Ovary (tissue), 7 donors: ENCODE measurements at regions not wholly inside any gene's neighbourhood (a gene's known extent, or its start where the extent isn't known, plus 50 kb on each side); places are given as distances from the start of the nearest gene placed in this dataset.

Experiments
- DNase-seq, 5 donors: peaks; one replicate each; pipeline ENCODE4 v3.0.0-alpha.2; 2019 to 2020
- H3K27ac ChIP-seq, 2 donors: fragments of 200-600 bp; one replicate each; pipeline versions ENCODE4 v1.5.1 to v1.8.0; 2019 to 2022
- H3K27me3 ChIP-seq: fragments of 200-600 bp; one replicate; pipeline ENCODE4 v1.8.0; 2022
- H3K36me3 ChIP-seq: fragments of 200-600 bp; sonication (generic); one replicate; pipeline ENCODE4 v1.5.1; 2019
- H3K4me1 ChIP-seq: one replicate; pipeline ENCODE4 v1.8.1; 2013; ENCODE audit warnings: mild to moderate bottlenecking, moderate library complexity; ENCODE audit not compliant: insufficient read depth
- H3K4me3 ChIP-seq: fragments of 200-600 bp; sonication (generic); one replicate; pipeline ENCODE4 v1.5.1; 2017
- H3K9me3 ChIP-seq, 2 donors: fragments of 200-600 bp in 1 of 2; sonication (generic) in 1 of 2; one replicate each; pipeline versions ENCODE4 v1.5.1 to v1.8.1; 2013 to 2019; ENCODE audit warnings: mild to moderate bottlenecking in 1 of 2, moderate library complexity in 1 of 2
- EP300 ChIP-seq: sonication (generic); formaldehyde crosslinking; IDR thresholded peaks from one replicate; pipeline ENCODE4 v1.6.1; 2017; ENCODE audit warnings: antibody characterized with exemption
- POLR2A ChIP-seq: fragments of 450-650 bp; IDR thresholded peaks from one replicate; pipeline ENCODE4 v1.6.1; 2017; ENCODE audit warnings: antibody characterized with exemption, mild to moderate bottlenecking, moderate library complexity
- WGBS, 3 donors: extraction: QIAGEN DNeasy Blood & Tissue Kit in 1 of 3; methylation state at CpG; one replicate each; pipeline versions ENCODE4 v1.1.5 to v1.1.7; 2013 to 2017; 5-methylcytosine and 5-hydroxymethylcytosine counted together
- intact Hi-C, 4 donors: fragments of 100-400 bp; cut with DNase I; formaldehyde crosslinking; loops; one replicate each; pipeline versions ENCODE4 v1.11.0 to v1.15.1; 2022 to 2023
- TF ChIP-seq, protein P1 (sequence below), 3 donors: fragments of 450-650 bp in 2 of 3; fragments of 200-600 bp in 1 of 3; IDR thresholded peaks; one replicate each; pipeline versions ENCODE4 v1.5.1 to v1.8.0; 2016 to 2022; ENCODE audit warnings: antibody characterized with exemption in 3 of 3, mild to moderate bottlenecking in 1 of 3
- donor health status: DM: no; HTN: no; CAD: no; lungs with moderate emphysema.
- donor health status: DM: no; HTN: no; CAD: no.
- donor health status: Bipolar disorder and iron deficiency.
- donor health status: DM: no; HTN: no; CAD: no.
- donor health status: DM: yes; HTN: yes; CAD: no.

DNA sequence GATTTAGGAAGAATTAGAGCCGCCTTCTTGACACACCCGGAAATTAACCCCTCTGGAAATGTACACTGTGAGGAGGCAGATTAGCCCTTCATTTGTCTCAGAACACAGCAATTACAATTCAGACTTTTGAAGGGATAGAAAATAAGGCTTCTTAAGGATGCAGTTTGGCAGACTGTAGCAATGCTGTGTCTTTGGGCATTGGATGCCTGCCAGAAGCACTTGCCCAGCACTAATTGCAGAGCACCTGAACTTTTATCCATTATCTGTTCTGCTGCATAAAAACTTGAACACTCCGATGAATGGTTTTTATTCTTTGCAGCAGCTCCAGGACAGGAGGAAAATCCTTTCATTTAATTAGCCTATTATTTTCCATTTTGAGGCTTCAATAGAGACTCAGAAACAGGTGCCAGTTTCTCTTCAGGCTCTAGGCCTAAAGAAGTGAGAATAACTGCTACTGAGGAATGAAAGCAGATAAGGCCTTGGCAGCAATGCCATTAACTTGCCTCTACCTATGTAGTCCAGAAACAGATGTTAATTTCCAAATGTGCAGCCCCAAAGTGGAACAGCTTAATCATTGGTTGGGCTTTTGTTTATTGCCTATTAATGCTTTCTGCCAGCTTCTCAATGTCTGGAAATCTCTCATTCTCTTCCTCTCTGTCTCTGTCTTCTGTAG lies 418.5 kb downstream of the NSUN3 start:
- intact Hi-C loops, result no loop called here

DNA sequence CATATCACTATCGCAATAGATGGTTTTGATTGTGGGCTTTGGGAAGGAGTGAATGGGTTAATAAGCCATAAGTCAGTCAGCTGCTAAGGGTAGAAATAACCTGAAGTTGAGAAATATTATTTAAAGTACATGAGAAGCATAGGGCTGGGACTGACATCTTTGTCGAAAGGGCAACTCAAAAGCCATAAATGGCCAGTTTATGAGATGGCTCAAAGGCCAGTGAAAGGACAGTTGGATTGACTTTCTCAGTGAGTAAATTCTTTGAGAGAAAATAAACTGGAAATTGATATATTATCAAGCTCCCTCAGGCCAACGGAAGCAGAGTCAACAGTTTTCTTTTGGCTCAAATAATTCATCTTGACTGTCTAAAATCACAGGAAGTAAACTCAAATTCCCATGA lies 419.8 kb downstream of the NSUN3 start:
- Histone ChIP-seq H3K27ac (no peak overlapping the region), H3K27me3 (no peaks in the 10 kb centered on the region), H3K4me1 (no peaks in the 10 kb centered on the region), H3K36me3 (no peaks in the 10 kb centered on the region), H3K4me3 (no peak overlapping the region), H3K9me3 (no peaks in the 10 kb centered on the region)
- intact Hi-C loops, result no loop called here
- no peak for DNase-seq
- TF ChIP-seq EP300 (no peak), POLR2A (no peak)
- TF ChIP-seq, protein P1, sequence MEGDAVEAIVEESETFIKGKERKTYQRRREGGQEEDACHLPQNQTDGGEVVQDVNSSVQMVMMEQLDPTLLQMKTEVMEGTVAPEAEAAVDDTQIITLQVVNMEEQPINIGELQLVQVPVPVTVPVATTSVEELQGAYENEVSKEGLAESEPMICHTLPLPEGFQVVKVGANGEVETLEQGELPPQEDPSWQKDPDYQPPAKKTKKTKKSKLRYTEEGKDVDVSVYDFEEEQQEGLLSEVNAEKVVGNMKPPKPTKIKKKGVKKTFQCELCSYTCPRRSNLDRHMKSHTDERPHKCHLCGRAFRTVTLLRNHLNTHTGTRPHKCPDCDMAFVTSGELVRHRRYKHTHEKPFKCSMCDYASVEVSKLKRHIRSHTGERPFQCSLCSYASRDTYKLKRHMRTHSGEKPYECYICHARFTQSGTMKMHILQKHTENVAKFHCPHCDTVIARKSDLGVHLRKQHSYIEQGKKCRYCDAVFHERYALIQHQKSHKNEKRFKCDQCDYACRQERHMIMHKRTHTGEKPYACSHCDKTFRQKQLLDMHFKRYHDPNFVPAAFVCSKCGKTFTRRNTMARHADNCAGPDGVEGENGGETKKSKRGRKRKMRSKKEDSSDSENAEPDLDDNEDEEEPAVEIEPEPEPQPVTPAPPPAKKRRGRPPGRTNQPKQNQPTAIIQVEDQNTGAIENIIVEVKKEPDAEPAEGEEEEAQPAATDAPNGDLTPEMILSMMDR (IDR thresholded peaks at IDR 0.05), result no peak
- 62 to 68% (median 66%) methylated on average over 3 of the region's 3 CpGs for WGBS, 3 donors

More for the DNA sequence above, 418.5 kb downstream of the NSUN3 start:
- DNase-seq, result no peak
- Histone ChIP-seq H3K36me3 (no peaks in the 10 kb centered on the region), H3K9me3 (no peaks in the 10 kb centered on the region), H3K27me3 (no peaks in the 10 kb centered on the region), H3K4me3 (no peak overlapping the region), H3K27ac (no peak overlapping the region), H3K4me1 (no peaks in the 10 kb centered on the region)
- TF ChIP-seq EP300 (no peak), POLR2A (no peak)
- TF ChIP-seq, protein P1 (IDR thresholded peaks at IDR 0.05), result no peak
- 63 to 71% (median 68%) methylated on average over 3 of the region's 3 CpGs for WGBS, 3 donors

DNA sequence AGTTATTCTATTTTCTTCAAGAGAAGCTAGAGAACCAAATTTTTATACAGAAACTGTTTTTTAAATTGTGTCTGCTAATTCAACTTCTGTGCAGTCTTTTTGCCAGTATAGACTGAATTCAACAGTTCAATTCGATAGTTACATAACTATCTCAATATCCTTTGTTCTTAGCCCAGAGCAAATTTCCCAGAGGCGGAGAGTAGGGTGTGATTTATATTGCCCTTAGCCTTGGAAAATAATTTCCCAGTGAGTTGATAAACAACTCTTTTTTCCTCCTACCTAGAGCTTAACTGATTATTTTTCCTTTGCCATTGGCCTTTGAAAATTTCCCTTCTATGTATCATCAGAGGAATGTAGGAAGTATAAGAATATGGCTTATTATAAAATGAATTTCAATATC lies 420.5 kb downstream of the NSUN3 start:
- intact Hi-C loops, result no loop called here
- no peaks in the 10 kb centered on the region for H3K27me3 ChIP-seq
- DNase-seq, result no peak
- H3K27ac ChIP-seq, result no peak overlapping the region
- 60 to 72% (median 71%) methylated on average over 2 of the region's 2 CpGs for WGBS, 3 donors
- H3K4me1 ChIP-seq, result no peaks in the 10 kb centered on the region
- H3K9me3 ChIP-seq, result no peaks in the 10 kb centered on the region
- TF ChIP-seq, protein P1 (IDR thresholded peaks at IDR 0.05), result no peak
- no peak for TF ChIP-seq POLR2A
- H3K36me3 ChIP-seq, result no peaks in the 10 kb centered on the region
- no peak overlapping the region for H3K4me3 ChIP-seq

DNA sequence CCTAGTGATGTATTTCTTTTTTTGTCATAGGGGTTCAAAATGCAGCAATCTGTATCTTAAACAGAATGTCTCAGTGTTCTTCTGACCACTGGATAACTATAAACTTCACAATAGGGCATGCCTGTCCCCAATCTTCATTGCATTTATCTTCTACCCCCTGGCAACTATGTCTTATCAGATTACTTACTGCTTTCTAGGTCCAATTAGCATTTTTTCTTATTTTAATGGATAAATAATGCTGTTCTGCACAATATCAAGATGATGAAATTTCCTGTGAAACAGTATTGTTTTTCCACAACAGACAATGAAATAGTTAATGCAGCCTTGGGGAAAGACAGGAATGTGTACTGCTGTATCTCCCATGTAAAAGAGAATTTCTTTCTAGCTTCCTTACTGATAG lies 432.1 kb downstream of the NSUN3 start:
- intact Hi-C loops, result no loop called here
- H3K27ac ChIP-seq, result no peak overlapping the region
- H3K9me3 ChIP-seq, result no peaks in the 10 kb centered on the region
- H3K27me3 ChIP-seq, result no peaks in the 10 kb centered on the region
- DNase-seq, result no peak
- TF ChIP-seq, protein P1 (IDR thresholded peaks at IDR 0.05), result no peak
- TF ChIP-seq EP300 (no peak), POLR2A (no peak)
- H3K4me1 ChIP-seq, result no peaks in the 10 kb centered on the region
- no peaks in the 10 kb centered on the region for H3K36me3 ChIP-seq
- H3K4me3 ChIP-seq, result no peak overlapping the region
